ENCODE measurements at regions not wholly inside any gene's neighbourhood (a gene's known extent, or its start where the extent isn't known, plus 50 kb on each side); places are given as distances from the start of the nearest gene placed in this dataset.

DNA sequence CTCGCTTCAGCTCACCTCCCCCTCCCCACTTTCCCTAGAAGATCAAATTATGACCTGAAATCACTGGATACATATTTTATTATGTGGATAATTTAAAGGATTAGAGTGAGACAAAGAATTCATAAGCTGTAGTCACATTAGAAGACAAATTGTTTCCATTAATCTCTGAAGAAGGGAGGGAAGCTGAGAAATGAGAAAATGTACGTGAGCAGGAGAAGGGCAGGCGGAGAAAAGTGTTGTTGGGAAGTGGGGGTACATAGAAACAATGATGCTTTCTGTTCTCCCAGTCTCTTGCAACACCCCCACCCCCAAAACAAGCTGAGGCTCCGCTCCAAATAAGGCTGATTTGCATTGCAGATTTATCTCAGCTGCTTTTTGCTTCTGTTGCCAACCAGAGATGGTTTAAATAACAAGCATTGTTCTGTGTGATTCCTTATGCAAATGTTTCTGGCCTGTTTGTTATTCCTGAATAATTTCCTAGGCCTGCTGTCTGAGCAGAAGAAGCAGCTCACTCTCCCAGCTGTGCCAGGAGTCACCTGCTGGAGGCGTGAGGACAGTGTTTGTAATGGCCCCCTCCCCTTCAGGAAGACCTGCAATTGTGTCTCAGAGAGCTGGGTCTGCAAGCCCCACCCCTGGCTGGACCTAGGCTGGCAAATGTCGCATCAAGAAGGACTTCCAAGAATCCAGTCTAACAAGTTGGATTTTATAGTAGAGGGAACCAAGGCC lies 121.8 kb upstream of the TNR start:
- CTCF ChIA-PET: interaction anchor here (0.7 kb wide), 1 partner anchor 157 kb away, joined by 9 read pairs; no protein-coding TSS in a partner anchor
- Histone ChIP-seq H3K4me1 (ENCODE audit: insufficient read depth, low read length, poor library complexity, severe bottlenecking) (peaks cover 9% of the 10 kb centered on the region), H3K27me3 (replicated peaks; ENCODE audit: insufficient read depth, low read depth, low read length, poor library complexity) (no peaks in the 10 kb centered on the region), H3K27ac (ENCODE audit: low read depth, low read length, poor library complexity, severe bottlenecking) (no peak overlapping the region), H3K9me3 (ENCODE audit: low read depth, low read length, poor library complexity, severe bottlenecking) (no peaks in the 10 kb centered on the region), H3K36me3 (ENCODE audit: insufficient read depth, low read length, poor library complexity, severe bottlenecking) (no peaks in the 10 kb centered on the region), H3K4me3 (ENCODE audit: low read depth, low read length, poor library complexity, severe bottlenecking) (no peak overlapping the region)
- TF ChIP-seq, protein P1, sequence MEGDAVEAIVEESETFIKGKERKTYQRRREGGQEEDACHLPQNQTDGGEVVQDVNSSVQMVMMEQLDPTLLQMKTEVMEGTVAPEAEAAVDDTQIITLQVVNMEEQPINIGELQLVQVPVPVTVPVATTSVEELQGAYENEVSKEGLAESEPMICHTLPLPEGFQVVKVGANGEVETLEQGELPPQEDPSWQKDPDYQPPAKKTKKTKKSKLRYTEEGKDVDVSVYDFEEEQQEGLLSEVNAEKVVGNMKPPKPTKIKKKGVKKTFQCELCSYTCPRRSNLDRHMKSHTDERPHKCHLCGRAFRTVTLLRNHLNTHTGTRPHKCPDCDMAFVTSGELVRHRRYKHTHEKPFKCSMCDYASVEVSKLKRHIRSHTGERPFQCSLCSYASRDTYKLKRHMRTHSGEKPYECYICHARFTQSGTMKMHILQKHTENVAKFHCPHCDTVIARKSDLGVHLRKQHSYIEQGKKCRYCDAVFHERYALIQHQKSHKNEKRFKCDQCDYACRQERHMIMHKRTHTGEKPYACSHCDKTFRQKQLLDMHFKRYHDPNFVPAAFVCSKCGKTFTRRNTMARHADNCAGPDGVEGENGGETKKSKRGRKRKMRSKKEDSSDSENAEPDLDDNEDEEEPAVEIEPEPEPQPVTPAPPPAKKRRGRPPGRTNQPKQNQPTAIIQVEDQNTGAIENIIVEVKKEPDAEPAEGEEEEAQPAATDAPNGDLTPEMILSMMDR (conservative IDR thresholded peaks at IDR 0.05; ENCODE audit: low read depth, low read length): no peak
- TF ChIP-seq EZH2 (IDR thresholded peaks at IDR 0.05; ENCODE audit: borderline replicate concordance, low read depth, low read length, poor library complexity, severe bottlenecking): no peak
- no TSS peak for BruUV-seq (replicated peaks)
- DNase-seq (ENCODE audit: low spot score): no peak
- intact Hi-C loops (cut with micrococcal nuclease; ENCODE audit: unreplicated experiment): no loop called here
- POLR2A ChIA-PET (ENCODE audit: low non-redundant PET): no interaction called here

DNA sequence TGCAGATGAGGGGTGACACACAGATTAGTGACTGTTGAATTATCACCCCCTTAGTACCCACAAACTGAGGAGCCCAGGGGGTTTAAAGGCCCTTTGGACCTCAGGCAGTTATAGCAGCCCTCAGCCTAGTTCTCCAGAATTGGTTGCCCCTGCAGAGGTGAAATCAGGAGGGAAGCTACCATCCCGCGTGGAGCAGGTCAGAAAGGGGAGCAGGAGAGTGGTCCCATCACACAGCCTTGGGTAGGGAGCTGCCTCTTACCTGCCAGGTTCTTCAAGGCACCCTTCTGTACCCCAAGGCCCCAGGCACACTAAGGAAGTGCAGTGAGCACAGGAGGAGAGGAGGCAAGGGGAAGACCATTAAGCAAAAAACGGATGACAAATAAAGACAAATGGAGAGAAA lies 121.2 kb upstream of the TNR start:
- H3K4me3 ChIP-seq (ENCODE audit: low read depth, low read length, poor library complexity, severe bottlenecking): no peak overlapping the region
- H3K4me1 ChIP-seq (ENCODE audit: insufficient read depth, low read length, poor library complexity, severe bottlenecking): peaks cover 9% of the 10 kb centered on the region
- no peaks in the 10 kb centered on the region for H3K36me3 ChIP-seq (ENCODE audit: insufficient read depth, low read length, poor library complexity, severe bottlenecking)
- no peak overlapping the region for H3K27ac ChIP-seq (ENCODE audit: low read depth, low read length, poor library complexity, severe bottlenecking)
- BruUV-seq (replicated peaks): no TSS peak
- TF ChIP-seq, protein P1 (conservative IDR thresholded peaks at IDR 0.05; ENCODE audit: low read depth, low read length): no peak
- no peak for TF ChIP-seq EZH2 (IDR thresholded peaks at IDR 0.05; ENCODE audit: borderline replicate concordance, low read depth, low read length, poor library complexity, severe bottlenecking)
- CTCF ChIA-PET: no interaction called here
- no peaks in the 10 kb centered on the region for H3K9me3 ChIP-seq (ENCODE audit: low read depth, low read length, poor library complexity, severe bottlenecking)
- DNase-seq (ENCODE audit: low spot score): no peak
- no peaks in the 10 kb centered on the region for H3K27me3 ChIP-seq (replicated peaks; ENCODE audit: insufficient read depth, low read depth, low read length, poor library complexity)
- intact Hi-C loops (cut with micrococcal nuclease; ENCODE audit: unreplicated experiment): no loop called here
- POLR2A ChIA-PET (ENCODE audit: low non-redundant PET): no interaction called here

DNA sequence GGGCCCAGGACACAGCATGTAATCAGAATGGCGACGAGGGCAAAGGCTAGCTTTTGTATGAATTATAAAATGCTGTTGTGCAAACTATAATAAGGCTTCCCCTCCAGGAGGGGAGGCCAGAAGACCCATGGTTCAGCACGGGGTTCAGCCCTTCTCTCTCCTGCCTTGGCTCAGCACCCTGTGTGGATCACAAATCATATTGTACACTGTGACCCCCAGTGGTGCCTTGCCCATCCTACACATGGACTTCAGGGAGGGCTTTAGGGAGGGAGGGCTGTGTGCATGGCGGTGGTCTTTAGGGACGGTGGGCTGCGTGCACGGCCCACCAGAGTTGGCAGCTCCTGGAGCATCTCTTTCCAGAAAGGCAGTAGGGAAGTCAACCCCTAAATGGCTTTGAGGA lies 120.8 kb upstream of the TNR start:
- CTCF ChIA-PET: no interaction called here
- Histone ChIP-seq H3K9me3 (ENCODE audit: low read depth, low read length, poor library complexity, severe bottlenecking) (no peaks in the 10 kb centered on the region), H3K4me1 (ENCODE audit: insufficient read depth, low read length, poor library complexity, severe bottlenecking) (peaks cover 9% of the 10 kb centered on the region), H3K27ac (ENCODE audit: low read depth, low read length, poor library complexity, severe bottlenecking) (no peak overlapping the region), H3K4me3 (ENCODE audit: low read depth, low read length, poor library complexity, severe bottlenecking) (no peak overlapping the region), H3K36me3 (ENCODE audit: insufficient read depth, low read length, poor library complexity, severe bottlenecking) (no peaks in the 10 kb centered on the region), H3K27me3 (replicated peaks; ENCODE audit: insufficient read depth, low read depth, low read length, poor library complexity) (peaks cover 1% of the 10 kb centered on the region)
- TF ChIP-seq, protein P1 (conservative IDR thresholded peaks at IDR 0.05; ENCODE audit: low read depth, low read length): no peak
- TF ChIP-seq EZH2 (IDR thresholded peaks at IDR 0.05; ENCODE audit: borderline replicate concordance, low read depth, low read length, poor library complexity, severe bottlenecking): no peak
- POLR2A ChIA-PET (ENCODE audit: low non-redundant PET): no interaction called here
- intact Hi-C loops (cut with micrococcal nuclease; ENCODE audit: unreplicated experiment): no loop called here
- DNase-seq (ENCODE audit: low spot score): no peak
- BruUV-seq (replicated peaks): no TSS peak

Measured in A673 (cell line).